ENCODE measurements at regions not wholly inside any gene's neighbourhood (a gene's known extent, or its start where the extent isn't known, plus 50 kb on each side); places are given as distances from the start of the nearest gene placed in this dataset.
"Not testable (repeated sequence)": the region's sequence is repeated elsewhere in the genome, so short reads cannot be mapped to it uniquely, and the experiment has no call there.

- TF ChIP-seq POLR2AphosphoS5, EP300, POLR2A (IDR thresholded peaks at IDR 0.05): not testable (repeated sequence)
- TF ChIP-seq, protein P1, sequence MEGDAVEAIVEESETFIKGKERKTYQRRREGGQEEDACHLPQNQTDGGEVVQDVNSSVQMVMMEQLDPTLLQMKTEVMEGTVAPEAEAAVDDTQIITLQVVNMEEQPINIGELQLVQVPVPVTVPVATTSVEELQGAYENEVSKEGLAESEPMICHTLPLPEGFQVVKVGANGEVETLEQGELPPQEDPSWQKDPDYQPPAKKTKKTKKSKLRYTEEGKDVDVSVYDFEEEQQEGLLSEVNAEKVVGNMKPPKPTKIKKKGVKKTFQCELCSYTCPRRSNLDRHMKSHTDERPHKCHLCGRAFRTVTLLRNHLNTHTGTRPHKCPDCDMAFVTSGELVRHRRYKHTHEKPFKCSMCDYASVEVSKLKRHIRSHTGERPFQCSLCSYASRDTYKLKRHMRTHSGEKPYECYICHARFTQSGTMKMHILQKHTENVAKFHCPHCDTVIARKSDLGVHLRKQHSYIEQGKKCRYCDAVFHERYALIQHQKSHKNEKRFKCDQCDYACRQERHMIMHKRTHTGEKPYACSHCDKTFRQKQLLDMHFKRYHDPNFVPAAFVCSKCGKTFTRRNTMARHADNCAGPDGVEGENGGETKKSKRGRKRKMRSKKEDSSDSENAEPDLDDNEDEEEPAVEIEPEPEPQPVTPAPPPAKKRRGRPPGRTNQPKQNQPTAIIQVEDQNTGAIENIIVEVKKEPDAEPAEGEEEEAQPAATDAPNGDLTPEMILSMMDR (IDR thresholded peaks at IDR 0.05) = not testable (repeated sequence)
These were observed 157.6 kb downstream of the NPIPB11 start for GRCh38 chr16:29248940-29249318.
